ENCODE measurements at regions not wholly inside any gene's neighbourhood (a gene's known extent, or its start where the extent isn't known, plus 50 kb on each side); places are given as distances from the start of the nearest gene placed in this dataset.
"Not testable (repeated sequence)": the region's sequence is repeated elsewhere in the genome, so short reads cannot be mapped to it uniquely, and the experiment has no call there.

GRCh38 chr18:60062831-60063230 is 163.0 kb downstream of the PMAIP1 start:
- DNase-seq (ENCODE audit: low read depth), result not testable (repeated sequence)

DNA sequence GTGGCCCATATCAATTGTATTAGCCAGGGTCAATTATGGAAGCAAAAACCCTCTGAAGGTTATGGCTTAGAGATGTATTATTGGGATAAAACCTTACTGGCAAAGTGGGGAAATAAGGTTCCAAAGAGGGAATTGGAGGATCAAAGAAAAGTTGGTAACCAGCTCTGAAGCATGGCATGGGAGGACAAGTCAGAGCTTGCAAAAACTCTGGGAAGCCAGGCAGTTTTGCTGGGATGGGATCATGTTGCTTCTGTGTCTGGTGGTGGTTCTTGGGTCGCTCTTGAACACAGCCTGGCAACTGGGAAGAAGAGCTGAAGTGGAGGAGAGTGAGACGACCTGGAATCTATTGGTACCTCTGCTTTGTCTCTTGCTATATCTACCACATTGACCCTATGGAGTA is 162.6 kb downstream of the PMAIP1 start:
- DNase-seq (ENCODE audit: low read depth), result no peak

DNA sequence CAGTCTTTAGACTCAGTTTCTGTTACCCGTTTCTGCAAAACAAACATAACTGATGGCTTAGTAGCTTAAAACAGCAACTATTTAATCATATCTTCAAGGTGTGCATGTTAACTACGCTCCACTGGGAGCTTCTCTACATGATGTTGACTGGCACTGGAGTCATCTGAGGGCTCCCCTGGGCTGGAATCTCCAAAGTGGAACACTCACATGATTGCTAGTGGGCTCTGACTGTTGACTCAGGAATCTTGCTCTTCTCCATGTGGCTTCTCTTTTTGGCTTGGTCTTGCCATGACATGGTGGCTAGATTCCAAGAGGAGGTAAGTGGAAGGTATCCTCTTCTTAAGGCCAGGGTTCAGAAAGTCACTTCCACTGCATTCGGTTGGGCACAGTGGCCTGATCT is 160.8 kb downstream of the PMAIP1 start:
- peak; percentile 43 for DNase-seq (ENCODE audit: low read depth)

GRCh38 chr18:60060026-60060425 is 160.2 kb downstream of the PMAIP1 start:
- DNase-seq (ENCODE audit: low read depth), result no peak

GRCh38 chr18:60059216-60059615 is 159.4 kb downstream of the PMAIP1 start:
- no peak for DNase-seq (ENCODE audit: low read depth)

- DNase-seq (ENCODE audit: low read depth), result peak; percentile 97
These were observed 154.0 kb downstream of the PMAIP1 start for GRCh38 chr18:60053747-60054304.

- no peak for DNase-seq (ENCODE audit: low read depth)
These were observed 151.0 kb downstream of the PMAIP1 start for GRCh38 chr18:60050821-60051220.

DNA sequence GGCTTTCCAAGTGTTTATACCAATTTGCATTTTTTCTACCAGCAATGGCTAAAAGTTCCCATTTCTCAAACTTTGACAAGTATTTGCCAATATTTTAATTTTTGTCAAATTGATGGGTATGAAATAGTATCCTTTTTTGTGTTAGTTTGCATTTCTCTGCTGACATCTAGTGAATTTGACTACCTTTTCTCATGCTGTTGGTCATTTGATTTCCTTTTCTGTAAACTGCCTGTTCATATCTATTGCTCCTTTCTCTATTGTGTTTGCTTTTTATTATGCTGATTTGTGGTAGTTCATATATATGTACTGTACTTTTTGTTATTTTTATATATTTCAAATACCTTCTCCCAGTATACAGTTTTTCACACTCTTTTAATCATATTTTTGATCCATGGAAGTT is 149.4 kb downstream of the PMAIP1 start:
- DNase-seq (ENCODE audit: low read depth), result no peak

DNA sequence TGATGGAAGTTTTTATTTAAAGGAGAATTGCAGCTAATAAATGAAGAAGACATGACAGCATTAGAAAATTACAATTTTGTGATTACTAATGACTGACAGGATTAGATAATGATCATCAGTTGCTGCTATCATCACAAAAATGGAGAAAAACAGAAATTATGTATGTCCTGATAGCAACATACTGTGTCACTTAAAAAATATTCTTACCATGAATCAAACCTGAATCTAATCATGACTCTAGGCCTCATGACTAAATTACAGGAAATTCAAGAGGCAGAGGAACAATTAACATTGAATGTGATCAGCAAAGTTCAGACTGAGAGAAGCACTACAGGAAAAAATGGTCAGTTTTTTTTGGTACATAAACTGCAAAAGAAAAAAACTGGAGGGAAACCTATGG is 147.8 kb downstream of the PMAIP1 start:
- peak; percentile 52 for DNase-seq (ENCODE audit: low read depth)

- DNase-seq (ENCODE audit: low read depth), result peak; percentile 91
These were observed 144.7 kb downstream of the PMAIP1 start for GRCh38 chr18:60044290-60045006.

- DNase-seq (ENCODE audit: low read depth), result peak; percentile 61
These were observed 141.2 kb downstream of the PMAIP1 start for GRCh38 chr18:60040971-60041370.

DNA sequence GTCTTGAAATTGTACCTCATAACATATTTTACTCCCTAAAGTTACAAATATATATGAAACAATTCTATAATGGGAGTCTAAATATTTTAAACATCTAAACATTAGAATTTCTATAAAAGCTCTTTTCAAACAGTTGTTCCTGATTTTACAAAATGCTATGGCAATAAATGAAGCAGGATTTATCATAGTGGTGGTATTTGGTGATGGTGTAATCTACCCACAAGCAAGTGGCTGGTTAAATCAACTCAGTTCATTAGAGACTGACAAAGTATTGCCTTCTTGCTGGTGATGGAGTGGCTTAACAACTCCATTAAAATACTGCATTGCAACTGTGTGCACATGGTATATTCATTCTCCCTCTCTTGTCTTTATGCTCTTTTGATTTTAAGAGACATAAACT is 138.9 kb downstream of the PMAIP1 start:
- peak; percentile 54 for DNase-seq (ENCODE audit: low read depth)

GRCh38 chr18:60027397-60027796 is 127.6 kb downstream of the PMAIP1 start:
- DNase-seq (ENCODE audit: low read depth), result no peak

DNA sequence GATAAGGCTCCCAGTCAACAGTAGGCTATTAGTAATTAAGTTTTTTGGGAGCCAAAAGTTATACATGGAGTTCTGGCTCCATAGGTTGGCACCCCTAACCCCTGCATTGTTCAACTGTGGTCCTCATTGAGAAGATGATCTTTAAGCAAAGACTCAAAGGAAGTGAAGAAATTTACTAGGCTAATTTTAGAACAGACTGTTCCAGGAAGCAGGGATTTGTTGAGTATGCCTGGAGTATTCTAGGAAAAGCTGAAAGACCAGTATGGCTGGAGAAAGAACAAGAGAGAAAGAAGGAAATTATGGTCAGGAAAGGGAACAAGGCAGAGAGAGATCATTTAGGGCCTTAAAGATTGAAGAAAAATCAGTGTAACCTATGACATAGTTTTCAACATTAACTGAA is 125.1 kb downstream of the PMAIP1 start:
- DNase-seq (ENCODE audit: low read depth), result peak; percentile 49

DNA sequence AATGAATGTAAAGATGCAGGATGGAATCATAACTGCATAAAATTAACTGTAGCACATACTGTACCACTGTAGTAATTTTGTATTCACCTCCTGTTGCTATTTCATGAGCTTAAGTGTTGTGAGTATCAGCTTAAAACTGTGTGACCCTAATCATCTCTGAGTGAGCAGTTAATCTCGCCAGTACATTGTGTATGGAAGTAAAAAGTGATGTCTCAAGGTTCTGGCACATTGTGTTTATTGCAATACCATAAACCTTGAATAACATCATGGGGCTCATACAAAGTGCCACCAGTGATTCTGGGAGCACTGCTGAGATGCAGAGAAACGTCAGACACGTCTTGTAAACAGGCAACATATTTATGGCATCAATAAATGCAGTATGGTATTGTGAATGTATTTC is 124.5 kb downstream of the PMAIP1 start:
- no peak for DNase-seq (ENCODE audit: low read depth)

DNA sequence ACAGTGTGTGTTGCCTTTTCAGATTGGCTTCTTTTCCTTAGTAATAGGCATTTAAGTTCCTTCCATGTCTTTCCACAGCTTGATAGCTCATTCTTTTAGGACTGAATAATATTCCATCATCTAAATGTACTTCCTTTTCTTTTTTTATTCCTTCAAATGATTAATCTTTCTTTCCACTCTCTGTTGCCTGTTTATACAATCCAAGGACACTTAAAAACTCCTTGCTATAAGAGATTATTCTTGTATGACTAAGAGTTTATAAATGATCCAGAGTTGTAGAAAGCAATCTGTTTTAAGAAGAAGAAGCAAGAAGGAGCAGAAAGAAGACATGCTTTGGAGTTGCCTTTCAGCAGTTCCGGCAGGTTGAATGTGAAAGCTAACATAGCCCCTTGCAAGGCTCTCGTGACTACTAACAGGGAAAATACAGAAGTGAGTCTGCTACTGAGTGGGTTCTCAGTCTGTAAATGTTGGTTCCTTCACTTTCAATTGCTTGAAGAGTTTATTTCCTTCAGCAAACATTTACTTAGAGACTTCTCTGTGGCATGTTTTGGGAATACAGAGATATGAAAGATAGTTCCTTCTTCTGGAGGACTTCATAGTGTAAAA is 123.0 kb downstream of the PMAIP1 start:
- DNase-seq (ENCODE audit: low read depth), result peak; percentile 70

DNA sequence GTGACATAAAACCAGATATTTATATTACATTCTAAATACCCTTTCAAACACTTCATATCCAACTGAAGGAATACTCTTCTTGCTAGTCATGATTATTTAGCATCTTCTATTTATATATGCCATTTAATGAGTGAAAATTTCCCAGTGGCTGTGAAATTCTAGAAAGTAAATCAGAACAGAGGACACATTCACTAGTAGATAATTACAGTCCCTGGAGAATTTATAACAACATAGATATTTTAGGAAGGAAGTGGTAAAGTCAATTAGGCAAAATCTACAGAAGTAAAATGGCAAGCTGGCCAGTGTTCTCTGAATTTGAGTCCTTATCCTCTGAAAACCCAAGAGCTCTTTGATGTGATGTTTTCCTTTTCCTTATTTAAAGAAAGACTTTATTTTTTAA is 121.8 kb downstream of the PMAIP1 start:
- peak; percentile 41 for DNase-seq (ENCODE audit: low read depth)

- peak; percentile 85 for DNase-seq (ENCODE audit: low read depth)
These were observed 120.5 kb downstream of the PMAIP1 start for GRCh38 chr18:60020107-60020925.

DNA sequence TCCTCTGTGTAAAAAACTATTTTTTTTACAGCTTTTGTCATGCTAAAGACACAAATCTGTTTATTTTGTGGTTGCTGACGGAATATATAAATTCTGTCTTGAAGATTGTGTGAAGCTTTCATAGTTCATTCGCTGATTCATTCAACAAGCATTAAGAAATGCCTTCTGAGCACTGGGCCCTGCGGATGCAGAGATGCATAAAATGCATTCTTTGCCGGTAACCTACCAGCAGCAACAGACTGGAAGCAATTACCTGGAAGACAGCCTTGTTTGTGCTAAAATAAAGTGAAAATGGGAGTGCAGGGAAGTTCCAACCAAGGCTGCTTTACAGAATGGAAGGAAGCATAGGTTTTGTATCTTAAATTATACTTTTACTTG is 119.7 kb downstream of the PMAIP1 start:
- DNase-seq (ENCODE audit: low read depth), result peak; percentile 93

DNA sequence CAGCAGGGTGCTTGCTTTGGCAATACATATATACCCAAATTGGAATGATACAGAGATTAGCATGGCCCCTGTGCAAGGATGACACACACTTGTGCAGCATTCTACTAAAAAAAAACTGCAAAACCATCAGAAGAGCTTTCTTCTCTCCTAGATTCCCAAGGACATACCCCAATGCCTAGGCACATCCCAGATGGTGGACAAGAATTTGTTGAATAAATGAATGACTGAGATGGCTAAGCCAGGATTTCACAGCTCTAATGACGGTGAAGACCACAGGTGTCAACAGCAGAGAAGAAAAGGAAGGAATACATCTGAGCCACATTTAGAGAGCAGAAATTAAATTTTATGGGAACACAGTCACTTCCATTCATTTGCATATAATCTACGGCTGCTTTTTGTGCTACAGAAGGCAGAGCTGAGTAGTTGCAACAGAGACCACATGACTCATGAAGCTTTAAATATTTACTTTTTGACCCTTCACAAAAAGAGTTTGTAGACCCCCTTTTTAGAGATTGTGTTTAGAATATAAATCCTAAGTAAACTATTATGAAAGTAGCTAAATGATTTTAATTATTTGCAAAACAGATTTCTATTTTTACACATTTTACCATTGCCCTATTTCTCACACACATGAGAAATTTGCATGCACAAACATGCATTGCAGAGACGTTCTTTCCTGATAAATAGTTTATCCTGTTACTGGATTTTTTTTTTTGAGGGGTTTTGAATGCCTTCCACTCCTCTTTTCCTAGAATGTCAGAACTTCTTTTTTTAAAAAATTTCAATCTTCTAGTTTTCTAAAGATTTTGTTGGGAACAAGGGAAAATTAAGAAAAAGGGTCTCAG is 119.0 kb downstream of the PMAIP1 start:
- peak; percentile 60 for DNase-seq (ENCODE audit: low read depth)

DNA sequence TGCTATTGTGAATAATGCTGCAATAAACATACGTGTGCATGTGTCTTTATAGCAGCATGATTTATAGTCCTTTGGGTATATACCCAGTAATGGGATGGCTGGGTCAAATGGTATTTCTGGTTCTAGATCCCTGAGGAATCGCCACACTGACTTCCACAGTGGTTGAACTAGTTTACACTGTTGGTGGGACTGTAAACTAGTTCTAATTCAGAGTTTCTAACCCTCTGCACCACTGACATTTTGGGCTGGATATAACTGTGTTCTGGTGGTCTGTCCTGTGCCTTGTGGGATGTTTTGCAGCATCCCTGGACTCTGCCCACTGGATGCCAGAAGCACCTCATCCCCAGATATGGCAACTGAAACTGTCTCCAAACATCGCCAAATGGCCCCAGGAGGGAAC is 118.3 kb downstream of the PMAIP1 start:
- DNase-seq (ENCODE audit: low read depth), result not testable (repeated sequence)

- no peak for DNase-seq (ENCODE audit: low read depth)
These were observed 117.6 kb downstream of the PMAIP1 start for GRCh38 chr18:60017371-60017770.
